Left lung (tissue), 4 donors: ENCODE measurements at regions not wholly inside any gene's neighbourhood (a gene's known extent, or its start where the extent isn't known, plus 50 kb on each side); places are given as distances from the start of the nearest gene placed in this dataset.

Source experiments
- ATAC-seq: fragments of 200-7000 bp; cut with Tn5 transposase; one replicate; pipeline ENCODE4 v1.9.1; 2020; ENCODE audit warnings: moderate library complexity
- DNase-seq, 4 donors: peaks; one replicate each; pipeline ENCODE4 v3.0.0-alpha.2; 2013 to 2020
- H3K27ac ChIP-seq, 2 donors: fragments of 200-600 bp; sonication (generic) in 1 of 2; one replicate each; pipeline versions ENCODE4 v1.5.0 to v1.8.0; 2020 to 2021
- H3K27me3 ChIP-seq, 2 donors: fragments of 200-600 bp; sonication (generic) in 1 of 2; one replicate each; pipeline versions ENCODE4 v1.5.0 to v1.8.0; 2020 to 2021
- H3K36me3 ChIP-seq, 2 donors: fragments of 200-600 bp; sonication (generic) in 1 of 2; one replicate each; pipeline versions ENCODE4 v1.5.0 to v1.8.0; 2020 to 2021
- H3K4me1 ChIP-seq, 2 donors: fragments of 200-600 bp; one replicate each; pipeline ENCODE4 v1.8.0; 2021
- H3K4me3 ChIP-seq, 2 donors: fragments of 200-600 bp; sonication (generic) in 1 of 2; one replicate each; pipeline versions ENCODE4 v1.5.0 to v1.8.0; 2020 to 2021; ENCODE audit warnings: mild to moderate bottlenecking in 1 of 2
- H3K9me3 ChIP-seq, 2 donors: fragments of 200-600 bp; sonication (generic) in 1 of 2; one replicate each; pipeline versions ENCODE4 v1.5.0 to v1.8.0; 2020 to 2021
- CTCF ChIP-seq, 2 donors: fragments of 200-600 bp; sonication (generic) in 1 of 2; IDR thresholded peaks; one replicate each; pipeline versions ENCODE4 v1.5.0 to v1.8.0; 2021; ENCODE audit warnings: antibody characterized with exemption in 2 of 2
- intact Hi-C, 2 donors: fragments of 100-400 bp; cut with DNase I; formaldehyde crosslinking; loops; one replicate each; pipeline versions ENCODE4 v1.11.2 to v1.14.2; 2022
- donor health status: DM: no; HTN: yes; CAD: no.
- donor health status: DM: no; HTN: no; CAD: no.

GRCh38 chr4:111699165-111699564 lies 446.1 kb upstream of the FAM241A start:
- Histone ChIP-seq H3K4me3 (no peak overlapping the region), H3K9me3 (no peaks in the 10 kb centered on the region), H3K27ac (no peak overlapping the region), H3K27me3 (no peaks in the 10 kb centered on the region), H3K4me1 (no peaks in the 10 kb centered on the region), H3K36me3 (no peaks in the 10 kb centered on the region)
- DNase-seq (no peak), ATAC-seq (no peak)
- intact Hi-C loops, result no loop called here
- no peak for TF ChIP-seq CTCF (IDR thresholded peaks at IDR 0.05)

- no peak for TF ChIP-seq CTCF (IDR thresholded peaks at IDR 0.05)
- no peaks in the 10 kb centered on the region for H3K36me3 ChIP-seq
- H3K4me3 ChIP-seq, result no peak overlapping the region
- DNase-seq, result no peak
- H3K27ac ChIP-seq, result no peak overlapping the region
- no peaks in the 10 kb centered on the region for H3K9me3 ChIP-seq
- ATAC-seq, result no peak
- no peaks in the 10 kb centered on the region for H3K27me3 ChIP-seq
- no peaks in the 10 kb centered on the region for H3K4me1 ChIP-seq
- intact Hi-C loops, result no loop called here
Observed at GRCh38 chr4:111701102-111701501, 444.2 kb upstream of the FAM241A start.

GRCh38 chr4:111707491-111707890 lies 437.8 kb upstream of the FAM241A start:
- TF ChIP-seq CTCF (IDR thresholded peaks at IDR 0.05), result no peak
- Histone ChIP-seq H3K27ac (no peak overlapping the region), H3K4me1 (no peaks in the 10 kb centered on the region), H3K36me3 (no peaks in the 10 kb centered on the region), H3K4me3 (no peak overlapping the region), H3K27me3 (no peaks in the 10 kb centered on the region), H3K9me3 (no peaks in the 10 kb centered on the region)
- ATAC-seq, result no peak
- intact Hi-C loops, result no loop called here
- no peak for DNase-seq

- ATAC-seq (no peak), DNase-seq (no peak)
- H3K36me3 ChIP-seq, result no peaks in the 10 kb centered on the region
- intact Hi-C loops, result no loop called here
- no peaks in the 10 kb centered on the region for H3K9me3 ChIP-seq
- H3K27me3 ChIP-seq, result no peaks in the 10 kb centered on the region
- no peak overlapping the region for H3K27ac ChIP-seq
- H3K4me3 ChIP-seq, result no peak overlapping the region
- H3K4me1 ChIP-seq, result no peaks in the 10 kb centered on the region
- no peak for TF ChIP-seq CTCF (IDR thresholded peaks at IDR 0.05)
Observed at GRCh38 chr4:111712093-111712677, 433.1 kb upstream of the FAM241A start.

GRCh38 chr4:111713276-111713675 lies 432.0 kb upstream of the FAM241A start:
- intact Hi-C loops, result no loop called here
- Histone ChIP-seq H3K4me1 (no peaks in the 10 kb centered on the region), H3K9me3 (no peaks in the 10 kb centered on the region), H3K36me3 (no peaks in the 10 kb centered on the region), H3K27me3 (no peaks in the 10 kb centered on the region), H3K27ac (no peak overlapping the region), H3K4me3 (no peak overlapping the region)
- DNase-seq (no peak), ATAC-seq (no peak)
- TF ChIP-seq CTCF (IDR thresholded peaks at IDR 0.05), result no peak
